ENCODE measurements at regions not wholly inside any gene's neighbourhood (a gene's known extent, or its start where the extent isn't known, plus 50 kb on each side); places are given as distances from the start of the nearest gene placed in this dataset.

DNA sequence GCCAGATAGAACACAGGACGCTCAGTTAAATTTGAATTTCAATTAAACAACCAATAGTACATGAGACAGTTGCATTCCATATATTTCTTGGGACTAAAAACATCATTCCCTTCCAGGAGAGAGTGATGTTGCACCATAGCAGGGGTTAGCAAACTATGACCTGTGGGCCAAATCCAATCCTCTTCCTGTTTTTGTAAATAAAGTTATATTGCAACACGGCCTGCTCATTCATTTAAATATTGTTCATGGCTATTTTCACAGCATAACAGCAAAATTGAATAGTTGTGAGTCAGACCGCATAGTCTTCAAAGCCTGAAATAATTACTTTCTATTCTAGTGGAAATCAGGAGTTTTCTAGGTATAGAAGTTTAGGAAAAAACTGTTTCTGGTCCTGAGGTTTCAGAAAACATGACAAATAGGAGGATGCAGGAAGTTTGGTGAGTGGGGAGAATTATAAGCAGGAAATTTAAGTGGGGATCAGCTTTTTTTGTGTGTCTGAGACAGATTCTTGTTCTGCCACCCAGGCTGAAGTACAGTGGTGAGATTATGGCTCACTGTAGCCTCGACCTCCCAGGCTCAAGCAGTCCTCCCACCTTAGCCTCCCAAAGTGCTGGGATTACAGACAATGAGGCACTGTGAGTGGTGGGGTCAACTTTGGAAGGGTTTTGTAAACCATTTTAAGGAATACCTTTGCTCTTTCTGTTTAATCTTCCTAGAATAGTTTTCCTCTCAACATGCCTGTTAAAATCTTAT lies 131.5 kb downstream of the SOCS6 start:
- H3K27me3 ChIP-seq (replicated peaks; ENCODE audit: insufficient read depth, low read length) = no peaks in the 10 kb centered on the region
- no peak overlapping the region for H3K4me2 ChIP-seq (ENCODE audit: low read depth, low read length)
- TF ChIP-seq, protein P1, sequence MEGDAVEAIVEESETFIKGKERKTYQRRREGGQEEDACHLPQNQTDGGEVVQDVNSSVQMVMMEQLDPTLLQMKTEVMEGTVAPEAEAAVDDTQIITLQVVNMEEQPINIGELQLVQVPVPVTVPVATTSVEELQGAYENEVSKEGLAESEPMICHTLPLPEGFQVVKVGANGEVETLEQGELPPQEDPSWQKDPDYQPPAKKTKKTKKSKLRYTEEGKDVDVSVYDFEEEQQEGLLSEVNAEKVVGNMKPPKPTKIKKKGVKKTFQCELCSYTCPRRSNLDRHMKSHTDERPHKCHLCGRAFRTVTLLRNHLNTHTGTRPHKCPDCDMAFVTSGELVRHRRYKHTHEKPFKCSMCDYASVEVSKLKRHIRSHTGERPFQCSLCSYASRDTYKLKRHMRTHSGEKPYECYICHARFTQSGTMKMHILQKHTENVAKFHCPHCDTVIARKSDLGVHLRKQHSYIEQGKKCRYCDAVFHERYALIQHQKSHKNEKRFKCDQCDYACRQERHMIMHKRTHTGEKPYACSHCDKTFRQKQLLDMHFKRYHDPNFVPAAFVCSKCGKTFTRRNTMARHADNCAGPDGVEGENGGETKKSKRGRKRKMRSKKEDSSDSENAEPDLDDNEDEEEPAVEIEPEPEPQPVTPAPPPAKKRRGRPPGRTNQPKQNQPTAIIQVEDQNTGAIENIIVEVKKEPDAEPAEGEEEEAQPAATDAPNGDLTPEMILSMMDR (IDR thresholded peaks at IDR 0.05; ENCODE audit: low read length) = no peak
- TF ChIP-seq EZH2 (optimal IDR thresholded peaks at IDR 0.05; ENCODE audit: low read depth, low read length) (no peak), EZH2phosphoT487 (IDR thresholded peaks at IDR 0.05; ENCODE audit: low read length) (no peak)
- no peak overlapping the region for H2AFZ ChIP-seq (ENCODE audit: low read length)
- H3K4me1 ChIP-seq (ENCODE audit: low read length) = no peaks in the 10 kb centered on the region
- no peaks in the 10 kb centered on the region for H3F3A ChIP-seq (ENCODE audit: insufficient read depth, low read length)
- no peak overlapping the region for H3K9ac ChIP-seq (ENCODE audit: low read length)
- H3K4me3 ChIP-seq (ENCODE audit: low read length) = no peak overlapping the region
- H3K9me3 ChIP-seq (replicated peaks; ENCODE audit: insufficient read depth, low read length) = no peaks in the 10 kb centered on the region
- H4K20me1 ChIP-seq (ENCODE audit: insufficient read depth, low read length) = no peaks in the 10 kb centered on the region
- no peaks in the 10 kb centered on the region for H3K79me2 ChIP-seq (ENCODE audit: low read length)
- DNase-seq = no peak
- no peak overlapping the region for H3K27ac ChIP-seq (ENCODE audit: low read length)
- H3K36me3 ChIP-seq (replicated peaks; ENCODE audit: insufficient read depth, low read length) = no peaks in the 10 kb centered on the region
- no peaks in the 10 kb centered on the region for H3K9me2 ChIP-seq (replicated peaks; ENCODE audit: insufficient read depth, low read length)

DNA sequence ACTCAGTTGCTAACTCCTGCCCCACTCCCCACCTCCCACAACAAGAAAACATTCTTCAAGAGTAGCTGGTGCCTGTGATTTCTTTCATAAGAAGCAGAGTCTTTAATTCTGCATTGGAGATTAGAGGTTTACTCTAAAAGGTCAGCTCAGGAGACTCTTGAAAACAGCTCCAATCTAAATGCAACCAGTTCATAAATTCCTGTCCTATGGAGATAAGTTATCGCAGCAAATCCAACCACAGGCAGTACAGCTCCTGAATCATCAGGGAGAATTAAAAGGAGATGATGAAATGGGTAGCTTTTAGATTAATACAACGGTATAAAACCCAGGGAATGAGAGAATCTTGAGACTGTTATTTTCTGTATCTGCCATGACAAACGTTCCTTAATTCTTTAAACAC lies 130.7 kb downstream of the SOCS6 start:
- Histone ChIP-seq H3F3A (ENCODE audit: insufficient read depth, low read length) (no peaks in the 10 kb centered on the region), H3K4me1 (ENCODE audit: low read length) (no peaks in the 10 kb centered on the region), H3K9me2 (replicated peaks; ENCODE audit: insufficient read depth, low read length) (no peaks in the 10 kb centered on the region), H2AFZ (ENCODE audit: low read length) (no peak overlapping the region), H3K9ac (ENCODE audit: low read length) (no peak overlapping the region), H4K20me1 (ENCODE audit: insufficient read depth, low read length) (no peaks in the 10 kb centered on the region), H3K27me3 (replicated peaks; ENCODE audit: insufficient read depth, low read length) (no peaks in the 10 kb centered on the region), H3K36me3 (replicated peaks; ENCODE audit: insufficient read depth, low read length) (no peaks in the 10 kb centered on the region), H3K4me2 (ENCODE audit: low read depth, low read length) (no peak overlapping the region), H3K9me3 (replicated peaks; ENCODE audit: insufficient read depth, low read length) (no peaks in the 10 kb centered on the region), H3K79me2 (ENCODE audit: low read length) (no peaks in the 10 kb centered on the region), H3K27ac (ENCODE audit: low read length) (no peak overlapping the region), H3K4me3 (ENCODE audit: low read length) (no peak overlapping the region)
- TF ChIP-seq EZH2phosphoT487 (IDR thresholded peaks at IDR 0.05; ENCODE audit: low read length) (no peak), EZH2 (optimal IDR thresholded peaks at IDR 0.05; ENCODE audit: low read depth, low read length) (no peak)
- TF ChIP-seq, protein P1 (IDR thresholded peaks at IDR 0.05; ENCODE audit: low read length) = no peak
- DNase-seq = no peak

DNA sequence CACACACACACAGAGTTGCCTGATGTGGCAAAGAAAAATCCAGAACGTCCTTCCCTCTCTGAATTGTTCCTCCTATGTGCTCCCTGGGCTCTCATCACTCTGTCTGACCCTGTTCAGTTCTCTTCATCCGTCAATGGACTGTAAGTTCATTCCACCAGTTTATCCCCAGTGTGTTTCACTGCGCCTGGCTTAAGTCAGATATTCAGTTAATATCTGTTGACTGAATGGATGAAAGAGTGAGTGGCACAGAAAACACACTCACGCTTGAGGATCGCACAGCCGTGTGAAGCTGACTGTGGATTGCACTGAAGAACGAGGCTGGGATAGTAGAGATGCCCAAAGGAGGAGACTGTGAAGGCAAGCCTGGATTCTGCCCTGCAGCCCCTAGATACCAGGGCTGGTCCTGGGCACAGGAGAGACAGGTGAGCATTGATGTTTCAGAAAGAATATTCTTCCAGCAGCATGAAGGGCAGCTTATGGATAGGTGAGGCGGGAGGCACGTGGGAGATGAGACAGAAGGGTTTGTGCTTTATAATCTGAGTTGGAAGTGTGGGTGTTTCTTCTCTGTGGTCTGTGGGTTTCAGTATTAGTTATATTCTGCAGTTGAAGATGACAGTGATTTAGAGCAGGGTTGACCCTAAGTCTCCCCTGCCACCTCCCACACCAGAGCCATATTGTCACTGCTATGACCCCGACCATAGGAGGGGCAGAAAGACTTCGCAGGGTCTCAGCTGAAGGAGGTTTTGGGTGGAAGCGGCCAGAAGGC lies 129.9 kb downstream of the SOCS6 start:
- Histone ChIP-seq H3K4me3 (ENCODE audit: low read length) (no peak overlapping the region), H3K9me3 (replicated peaks; ENCODE audit: insufficient read depth, low read length) (no peaks in the 10 kb centered on the region), H3K9ac (ENCODE audit: low read length) (no peak overlapping the region), H2AFZ (ENCODE audit: low read length) (no peak overlapping the region), H3K27ac (ENCODE audit: low read length) (no peak overlapping the region), H3K9me2 (replicated peaks; ENCODE audit: insufficient read depth, low read length) (no peaks in the 10 kb centered on the region), H3K4me1 (ENCODE audit: low read length) (no peaks in the 10 kb centered on the region), H3K27me3 (replicated peaks; ENCODE audit: insufficient read depth, low read length) (no peaks in the 10 kb centered on the region), H3K4me2 (ENCODE audit: low read depth, low read length) (no peak overlapping the region), H3K36me3 (replicated peaks; ENCODE audit: insufficient read depth, low read length) (no peaks in the 10 kb centered on the region), H4K20me1 (ENCODE audit: insufficient read depth, low read length) (no peaks in the 10 kb centered on the region), H3K79me2 (ENCODE audit: low read length) (no peaks in the 10 kb centered on the region), H3F3A (ENCODE audit: insufficient read depth, low read length) (no peaks in the 10 kb centered on the region)
- DNase-seq = no peak
- TF ChIP-seq, protein P1 (IDR thresholded peaks at IDR 0.05; ENCODE audit: low read length) = no peak
- TF ChIP-seq EZH2phosphoT487 (IDR thresholded peaks at IDR 0.05; ENCODE audit: low read length) = no peak
- TF ChIP-seq EZH2 (optimal IDR thresholded peaks at IDR 0.05; ENCODE audit: low read depth, low read length) = no peak
